C1 segment of cervical spinal cord (tissue), 14 donors: ENCODE measurements at regions not wholly inside any gene's neighbourhood (a gene's known extent, or its start where the extent isn't known, plus 50 kb on each side); places are given as distances from the start of the nearest gene placed in this dataset.

Experiments
- DNase-seq, 14 donors: peaks; one replicate each; lab custom pipeline; 2025; lab: John Stamatoyannopoulos, UW

- DNase-seq, result no peak
Observed at GRCh38 chr10:62885684-62886461, 69.7 kb upstream of the EGR2 start.

GRCh38 chr10:62880162-62880561 is 64.0 kb upstream of the EGR2 start:
- no peak for DNase-seq

- DNase-seq, result no peak
Observed at GRCh38 chr10:62873866-62874265, 57.7 kb upstream of the EGR2 start.

DNA sequence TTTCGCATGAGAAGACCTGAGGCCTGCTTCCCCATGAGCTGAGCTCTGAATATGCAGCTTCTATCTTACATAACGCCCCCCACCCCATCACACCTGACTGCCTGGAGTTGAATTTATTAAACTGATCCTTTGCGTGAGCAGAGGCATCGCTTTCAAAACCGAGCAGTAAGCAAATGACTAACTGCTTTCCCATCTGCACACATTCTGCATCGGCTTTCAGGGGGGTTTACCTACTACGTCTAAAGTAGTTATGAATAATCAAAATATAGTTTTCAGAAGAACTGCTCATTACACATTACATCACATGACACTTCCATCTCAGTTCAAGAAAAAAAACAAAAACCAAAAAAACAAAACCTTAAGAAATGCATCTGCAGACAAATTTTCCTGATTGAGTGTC is 54.7 kb upstream of the EGR2 start:
- no peak for DNase-seq

DNA sequence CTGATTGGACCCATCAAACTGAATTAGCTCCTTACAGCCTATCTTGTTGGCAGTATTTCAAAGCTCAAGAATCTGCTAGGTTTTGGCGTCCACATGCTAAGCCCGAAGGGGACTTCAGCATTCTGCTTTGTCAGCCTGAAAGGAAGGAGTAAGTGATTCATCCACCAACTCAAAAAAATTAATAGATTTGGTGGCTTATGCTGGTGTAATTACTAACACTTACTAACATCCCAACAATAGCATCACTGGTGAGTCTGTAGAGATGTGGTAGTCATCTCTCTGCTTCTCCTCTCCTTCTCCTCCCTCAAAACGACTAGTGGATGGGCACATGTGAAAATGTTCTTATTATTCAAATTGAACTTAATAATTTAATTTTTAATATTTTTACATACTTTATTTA is 53.8 kb upstream of the EGR2 start:
- DNase-seq, result no peak

DNA sequence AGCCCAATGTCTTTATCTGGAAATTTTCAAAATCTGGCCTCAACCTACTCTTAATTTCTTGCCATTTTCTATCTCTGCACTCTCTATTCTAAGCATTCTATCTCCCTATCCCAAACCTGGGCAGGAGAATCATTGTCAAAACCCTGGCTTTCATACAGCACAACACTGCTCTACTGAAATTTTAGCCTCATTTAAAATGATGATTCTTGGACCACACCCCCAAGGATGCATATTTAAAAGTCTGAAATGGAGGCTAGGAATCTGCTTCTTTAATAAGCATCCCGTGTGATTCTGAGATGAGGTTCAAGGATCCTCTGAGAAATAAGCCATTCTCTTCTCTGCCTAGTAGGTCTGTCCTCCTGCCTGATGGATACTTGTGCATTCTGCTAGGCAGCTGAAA is 50.8 kb upstream of the EGR2 start:
- no peak for DNase-seq

GRCh38 chr10:62866451-62866850 is 50.3 kb upstream of the EGR2 start:
- no peak for DNase-seq
